GM19452 (cell line): ENCODE measurements at regions not wholly inside any gene's neighbourhood (a gene's known extent, or its start where the extent isn't known, plus 50 kb on each side); places are given as distances from the start of the nearest gene placed in this dataset.
"Not testable (repeated sequence)": the region's sequence is repeated elsewhere in the genome, so short reads cannot be mapped to it uniquely, and the experiment has no call there.

Experiments used
- ATAC-seq: cut with Tn5 transposase; IDR thresholded peaks from one replicate; pipeline ENCODE4 v1.9.1; 2021; ENCODE audit not compliant: unreplicated experiment

DNA sequence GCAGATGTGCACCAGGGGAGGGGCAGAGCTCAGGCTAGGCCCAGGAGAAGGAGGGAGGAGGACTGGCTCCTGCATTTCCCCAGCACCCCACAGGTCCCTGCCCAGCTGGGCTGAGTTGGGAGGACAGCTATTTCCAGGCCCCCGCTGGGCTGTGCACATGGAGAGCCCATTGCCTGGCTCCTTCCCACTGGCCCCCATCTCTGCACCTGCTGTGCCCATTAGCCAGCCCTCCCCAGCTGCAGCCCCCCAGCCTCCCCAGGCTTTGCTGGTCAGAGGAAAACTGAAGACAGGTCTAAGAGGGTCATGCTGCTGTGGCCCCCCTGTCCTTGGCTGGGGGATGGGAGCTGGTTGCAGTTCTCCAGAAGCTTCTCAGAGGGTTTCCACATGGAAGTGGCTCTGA, 81.8 kb upstream of the SHANK2 start:
- ATAC-seq, result no peak

DNA sequence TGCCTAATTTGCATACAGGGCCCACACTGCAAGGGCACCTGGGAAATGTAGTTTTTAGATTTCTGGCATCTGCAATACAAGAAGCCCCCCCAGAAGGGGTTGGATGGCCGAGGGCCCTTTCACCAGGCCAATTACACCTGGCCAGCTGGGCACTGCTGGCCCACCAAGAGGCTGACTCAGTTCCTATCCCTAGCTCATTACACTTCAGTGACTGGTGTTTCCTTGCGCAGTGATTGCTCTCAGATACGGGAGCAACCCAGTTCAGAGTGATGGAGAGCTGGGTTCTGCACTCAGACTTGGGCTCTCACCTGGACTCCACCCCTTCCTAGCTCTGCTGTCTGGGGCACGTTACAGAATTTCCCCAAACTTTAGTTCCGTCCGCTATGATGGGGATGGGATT, 81.1 kb upstream of the SHANK2 start:
- no peak for ATAC-seq

DNA sequence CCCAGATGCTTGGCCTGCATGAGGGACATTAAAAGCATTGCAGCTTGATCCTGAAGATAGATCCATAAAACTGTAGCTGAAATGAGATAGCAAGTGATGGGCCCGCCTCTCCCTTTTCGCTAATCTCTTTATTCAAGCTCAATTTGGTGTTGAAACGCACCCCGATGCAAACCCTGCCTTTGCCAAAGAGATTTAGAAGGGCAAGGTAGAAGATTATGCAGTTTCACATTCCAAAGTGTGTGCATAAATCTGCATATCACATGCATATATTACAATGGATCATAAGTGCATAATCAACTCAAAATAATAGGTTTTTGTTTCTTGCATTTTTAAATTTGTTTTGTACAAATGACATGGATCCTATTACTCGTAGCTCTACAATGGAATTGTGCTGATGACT, 80.1 kb upstream of the SHANK2 start:
- no peak for ATAC-seq

DNA sequence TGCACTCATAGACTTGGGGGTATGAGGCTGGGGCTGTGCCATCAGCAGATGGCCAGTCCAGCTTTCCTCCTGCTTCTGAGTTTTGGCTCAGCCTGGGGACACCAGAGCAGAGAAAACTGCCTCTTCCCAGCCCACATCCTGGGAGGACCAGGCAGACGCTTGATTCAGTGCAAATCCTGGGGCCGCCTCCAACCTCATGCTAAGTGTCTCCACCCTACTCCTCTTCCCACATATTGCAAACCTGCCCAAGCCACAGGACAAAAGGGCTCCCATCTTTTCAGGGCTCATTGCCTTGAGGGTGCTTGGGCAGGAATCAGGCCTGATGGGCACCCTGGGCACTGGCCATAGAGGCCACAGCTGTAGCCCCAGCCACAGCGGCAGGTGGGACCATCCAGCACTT, 79.7 kb upstream of the SHANK2 start:
- no peak for ATAC-seq

DNA sequence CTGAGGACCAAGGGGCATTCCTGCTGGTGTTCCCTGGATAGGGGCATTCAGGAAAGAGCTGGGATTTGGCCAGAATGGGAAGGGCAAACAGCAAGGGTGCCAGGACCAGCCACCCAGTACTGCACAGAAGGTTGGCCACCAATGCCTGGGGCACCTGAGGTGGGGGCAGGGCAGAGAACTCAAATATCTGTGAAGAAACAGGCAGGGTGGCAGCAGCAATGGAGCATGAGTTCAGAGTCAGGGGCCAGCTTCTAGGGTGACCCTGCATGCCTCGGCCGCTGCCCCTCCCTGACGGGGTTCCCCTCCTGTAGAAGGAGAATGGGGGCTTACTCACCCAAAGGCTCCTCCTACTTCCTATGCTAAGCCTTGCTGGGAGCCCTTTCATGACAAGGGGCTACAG, 79.3 kb upstream of the SHANK2 start:
- no peak for ATAC-seq

DNA sequence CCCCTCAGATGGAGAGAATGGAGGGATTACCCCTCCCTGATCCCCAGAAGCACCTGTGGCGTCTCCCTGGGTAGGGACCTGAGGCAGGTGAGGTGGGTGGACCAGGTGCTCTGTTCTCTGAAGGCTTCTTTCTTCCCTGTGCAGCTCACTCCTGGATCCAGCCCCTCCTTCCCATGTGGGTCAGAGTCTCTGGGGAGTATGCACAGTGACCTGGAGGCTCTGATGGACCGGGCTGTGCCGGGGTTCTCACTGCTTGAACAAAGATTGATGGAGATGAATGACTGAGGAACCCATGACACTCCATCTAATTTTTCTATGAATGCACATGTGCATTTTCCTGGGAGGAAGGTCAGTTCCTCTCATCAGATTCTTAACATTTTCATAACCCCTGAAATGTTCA, 78.6 kb upstream of the SHANK2 start:
- ATAC-seq, result no peak

DNA sequence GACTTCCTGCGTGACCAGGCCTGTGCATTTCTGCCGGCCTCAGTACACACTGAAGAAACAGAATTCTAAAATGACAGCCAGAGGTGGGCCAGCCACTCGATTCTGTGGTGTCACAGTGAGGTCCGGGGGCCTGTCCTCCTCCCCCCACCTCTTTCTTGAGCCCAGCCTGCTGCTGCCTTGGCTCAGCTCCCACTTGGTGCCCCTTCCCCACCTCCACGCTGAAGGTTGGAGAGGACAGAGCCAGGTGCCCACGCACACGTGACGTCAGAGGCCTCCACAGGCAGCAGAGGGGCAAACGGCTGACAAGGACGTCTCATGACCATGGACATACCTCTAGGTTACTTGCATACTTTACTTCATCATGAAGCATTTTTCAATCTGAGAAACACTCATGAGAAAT, 78.0 kb upstream of the SHANK2 start:
- no peak for ATAC-seq

DNA sequence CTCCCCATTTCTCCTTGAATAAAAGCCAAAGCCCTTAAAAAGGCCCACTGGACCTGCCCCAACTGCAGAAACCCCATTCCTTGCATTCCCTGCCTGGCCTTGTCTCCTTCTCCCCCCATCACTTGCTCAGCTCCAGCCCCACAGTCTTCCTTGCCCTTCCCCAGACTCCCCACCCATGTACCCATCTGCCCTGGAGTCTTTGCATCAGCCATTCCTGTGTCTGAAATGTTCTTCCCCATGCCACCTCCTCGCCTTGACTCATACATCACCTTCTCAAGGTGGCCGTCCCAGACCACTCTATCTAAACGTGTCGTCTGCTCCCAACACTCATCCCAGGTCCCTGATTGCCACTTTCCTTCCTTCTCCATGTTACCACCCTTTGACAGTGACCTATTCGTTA, 77.4 kb upstream of the SHANK2 start:
- no peak for ATAC-seq

DNA sequence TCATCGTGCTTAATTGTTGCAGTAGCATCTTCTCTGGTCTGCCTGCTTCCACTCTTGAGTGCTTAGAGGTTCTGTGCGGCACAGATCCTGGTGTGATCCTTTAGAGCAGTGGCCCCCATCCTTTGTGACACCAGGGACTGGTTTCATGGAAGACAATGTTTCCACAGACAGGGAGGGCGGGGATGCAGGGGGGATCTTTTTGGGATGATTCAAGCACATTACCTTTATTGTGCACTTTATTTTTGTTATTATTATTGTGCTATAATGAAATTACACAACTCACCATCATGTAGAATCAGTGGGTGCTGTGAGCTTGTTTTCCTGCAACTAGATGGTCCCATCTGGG, 76.8 kb upstream of the SHANK2 start:
- no peak for ATAC-seq

DNA sequence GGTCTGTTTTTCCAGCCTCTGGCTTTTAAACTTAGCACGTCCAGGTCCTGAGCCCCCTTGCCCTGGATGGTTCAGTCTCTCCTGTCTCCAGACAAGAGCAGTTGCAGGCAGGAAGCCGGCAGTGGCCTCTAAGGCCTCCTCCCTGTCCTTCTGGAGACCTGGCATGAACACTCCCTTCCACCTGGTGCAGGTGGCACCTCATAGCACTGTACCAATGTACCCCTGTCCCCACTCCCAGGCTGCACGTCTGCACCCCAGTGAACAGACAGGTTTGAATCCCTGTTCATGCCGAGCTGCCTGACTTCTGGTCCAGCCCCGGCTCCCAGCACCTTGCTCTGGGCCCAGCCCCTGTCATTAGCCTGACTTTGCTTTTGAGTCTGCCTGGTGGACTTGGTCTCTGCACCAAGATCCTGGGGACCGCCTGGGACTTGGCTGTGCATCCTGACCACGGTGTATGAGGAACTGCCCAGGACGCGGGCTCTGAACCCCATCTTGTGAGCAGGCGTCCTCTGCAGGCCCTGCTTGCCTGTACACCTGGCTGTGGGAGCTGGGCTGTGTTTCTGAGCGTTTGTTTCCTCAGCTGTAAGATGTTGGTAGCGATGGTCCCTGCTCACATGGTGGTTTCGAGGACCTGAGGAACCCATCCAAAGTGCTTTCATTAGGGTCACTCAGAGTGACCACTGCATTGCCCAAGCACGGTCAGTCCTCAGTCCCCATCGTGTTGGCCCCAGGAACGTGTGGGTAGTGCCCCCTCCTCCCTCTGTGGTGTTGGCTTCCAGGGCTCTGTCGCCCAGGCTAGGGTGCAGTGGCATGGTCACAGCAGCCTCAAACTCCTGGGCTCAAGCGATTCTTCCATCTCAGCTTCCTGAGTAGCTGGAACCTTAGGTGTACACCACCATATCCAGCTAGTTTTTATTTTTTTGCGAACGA, 75.0 kb upstream of the SHANK2 start:
- no peak for ATAC-seq

DNA sequence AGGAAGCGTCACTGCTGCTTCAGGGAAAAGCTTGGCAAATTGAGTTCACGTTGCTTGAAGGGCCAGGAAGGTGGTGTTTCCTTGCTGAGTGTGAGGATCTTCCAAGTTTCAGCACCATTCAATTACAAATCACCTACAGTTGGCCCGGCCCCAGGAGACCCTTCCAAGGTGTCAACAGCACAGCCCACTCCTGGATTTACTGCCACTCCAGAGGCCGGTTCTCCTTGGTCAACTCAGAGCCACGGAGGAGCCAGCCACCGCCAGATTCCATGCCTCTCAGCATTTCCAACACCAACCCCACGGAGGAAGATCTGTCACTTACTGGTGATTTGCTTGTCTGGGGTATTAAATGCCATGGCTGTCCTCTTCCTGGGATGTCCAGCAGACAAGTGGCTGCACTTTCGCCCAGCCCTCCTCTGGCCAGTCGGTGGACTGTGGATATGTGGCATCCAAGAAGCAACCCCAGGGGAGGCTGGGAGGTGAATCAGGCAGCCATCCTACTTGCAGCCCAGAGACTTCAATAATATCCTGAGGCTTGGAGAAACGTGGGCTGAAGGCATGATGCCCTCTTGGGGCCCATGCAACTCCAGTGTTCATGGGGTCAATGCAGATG, 74.1 kb upstream of the SHANK2 start:
- no peak for ATAC-seq

DNA sequence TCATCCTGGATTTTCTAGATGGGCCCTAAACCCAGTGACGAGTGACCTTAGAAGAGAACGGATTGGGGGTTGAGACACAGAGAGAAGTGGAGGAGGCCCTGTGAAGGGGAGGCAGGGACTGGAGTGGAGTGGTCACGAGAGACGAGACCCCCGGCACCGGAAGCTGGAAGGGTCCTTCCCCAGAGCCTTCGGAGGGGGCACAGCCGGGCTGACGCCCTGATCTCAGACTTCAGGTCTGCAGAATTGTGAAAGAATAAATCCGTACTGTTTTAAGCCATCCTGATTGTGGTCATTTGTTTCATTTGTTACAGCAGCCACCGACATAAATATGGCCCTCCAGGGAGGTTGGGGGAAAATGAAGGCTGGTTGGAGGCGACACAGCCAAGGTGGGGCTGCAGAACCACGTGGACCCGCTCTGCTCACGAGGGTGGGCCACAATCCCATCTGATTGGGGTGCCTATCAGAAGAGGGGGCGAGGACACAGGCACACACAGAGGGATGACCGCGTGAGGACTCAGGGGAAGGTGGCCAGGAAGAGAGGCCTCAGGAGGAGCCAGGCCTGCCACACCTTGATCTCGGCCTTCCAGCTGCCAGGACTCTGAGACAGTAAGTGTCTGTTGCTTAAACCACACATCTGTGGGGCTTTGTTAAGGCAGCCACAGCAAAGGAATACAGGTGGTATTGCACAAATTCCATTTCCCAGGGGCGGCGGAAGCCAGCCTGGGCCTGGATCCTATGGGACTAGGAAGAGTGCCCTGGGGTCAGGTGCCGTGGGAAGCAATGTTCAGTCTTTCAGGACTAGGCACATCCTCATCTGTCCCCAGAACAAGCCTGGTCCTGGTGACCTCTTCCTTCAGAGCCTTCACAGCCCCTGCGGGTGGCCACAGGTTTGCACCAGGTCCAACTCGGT, 73.3 kb upstream of the SHANK2 start:
- ATAC-seq, result no peak

DNA sequence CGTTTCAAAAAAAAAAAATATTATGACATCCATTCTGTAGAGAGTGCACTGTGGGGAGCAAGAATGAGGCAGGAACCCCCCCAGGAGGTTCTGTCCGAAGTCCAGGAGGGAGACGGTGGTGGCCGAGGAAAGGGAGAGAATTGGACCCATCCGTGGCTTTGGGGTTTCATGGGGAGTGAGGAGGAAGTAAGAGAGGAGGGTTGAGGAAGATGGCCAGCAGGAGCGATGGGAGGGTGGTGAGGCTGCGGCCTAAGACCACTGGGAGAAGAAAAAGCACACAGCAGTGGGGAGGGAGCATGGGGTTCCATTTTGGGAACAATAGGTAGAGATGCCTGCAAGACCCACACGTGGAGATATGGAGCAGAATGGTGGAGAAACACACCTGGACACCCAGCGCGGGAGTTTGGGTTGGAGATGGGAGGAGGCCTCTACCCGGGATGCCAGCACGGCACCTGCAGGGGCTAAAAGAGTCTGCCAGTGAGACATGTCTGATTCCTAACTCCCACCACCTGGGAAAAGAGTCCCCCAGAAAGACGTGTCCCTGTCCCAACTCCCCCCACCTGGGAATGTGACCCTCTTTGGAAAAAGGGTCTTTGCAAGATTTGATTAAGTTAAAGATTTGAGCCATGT, 72.5 kb upstream of the SHANK2 start:
- ATAC-seq, result no peak

DNA sequence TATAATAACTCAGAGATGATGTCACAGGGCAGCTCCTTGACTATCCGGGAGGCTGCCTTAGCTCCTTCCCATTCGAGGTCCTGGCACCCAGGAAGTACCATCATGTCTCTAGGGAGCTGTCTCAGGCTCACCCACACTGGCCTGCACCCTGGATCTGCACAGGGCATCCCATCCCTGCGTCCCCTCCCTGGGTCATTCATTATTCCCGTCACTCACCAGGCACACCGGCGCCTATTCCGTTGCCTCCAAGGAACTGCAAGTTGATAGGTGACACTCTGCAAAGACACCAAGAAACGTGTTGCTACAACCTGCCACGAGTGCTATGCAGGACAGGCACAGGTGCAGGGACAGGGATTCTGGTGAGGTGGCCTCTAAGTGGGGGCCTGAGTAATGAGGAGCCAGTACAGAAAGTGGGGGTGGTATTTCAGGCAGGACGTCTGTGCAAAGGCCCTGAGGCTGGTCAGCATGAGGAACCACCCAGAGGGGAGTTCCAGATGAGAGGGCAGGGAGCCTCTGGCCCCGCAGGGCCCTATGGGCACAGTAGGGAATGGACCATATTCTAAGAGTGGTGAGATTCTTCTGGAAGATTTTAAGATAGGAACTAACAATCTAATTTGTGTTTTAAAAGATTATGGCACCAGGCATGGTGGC, 71.6 kb upstream of the SHANK2 start:
- no peak for ATAC-seq

DNA sequence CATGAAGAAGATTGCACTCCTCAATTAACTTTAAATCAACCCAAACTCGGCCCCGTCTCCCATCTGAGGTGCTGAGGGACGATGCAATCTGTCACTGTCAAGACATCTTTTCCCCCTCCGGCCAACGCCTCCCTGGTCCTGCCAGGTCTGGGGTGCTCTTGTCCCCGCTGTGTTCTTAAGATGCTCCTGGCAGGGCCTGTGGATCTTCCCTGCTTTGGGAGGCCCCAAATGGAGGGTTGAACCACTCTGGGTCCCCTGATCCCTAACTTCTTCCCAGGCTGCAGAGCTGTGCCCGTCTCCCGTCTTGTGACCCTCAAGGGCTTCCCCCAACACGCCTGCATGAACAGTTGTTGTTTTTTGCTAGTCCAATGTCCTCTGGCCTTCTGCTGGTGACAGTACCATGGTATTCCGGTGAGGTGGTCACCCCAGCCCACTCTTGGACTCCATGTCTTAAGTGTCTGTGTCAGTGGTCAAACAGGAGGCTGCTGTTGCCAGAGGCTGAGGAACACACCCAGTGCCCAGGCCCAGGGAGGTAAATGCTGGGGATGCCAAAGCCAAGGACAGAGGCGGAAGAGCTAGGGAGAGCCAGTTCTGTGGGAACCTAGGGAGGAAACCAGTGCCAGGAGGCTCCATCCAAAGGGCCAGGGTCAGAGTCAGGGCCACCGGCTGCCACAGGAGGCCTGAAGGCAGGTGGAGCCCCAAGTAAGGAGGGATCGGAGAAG, 70.6 kb upstream of the SHANK2 start:
- no peak for ATAC-seq

DNA sequence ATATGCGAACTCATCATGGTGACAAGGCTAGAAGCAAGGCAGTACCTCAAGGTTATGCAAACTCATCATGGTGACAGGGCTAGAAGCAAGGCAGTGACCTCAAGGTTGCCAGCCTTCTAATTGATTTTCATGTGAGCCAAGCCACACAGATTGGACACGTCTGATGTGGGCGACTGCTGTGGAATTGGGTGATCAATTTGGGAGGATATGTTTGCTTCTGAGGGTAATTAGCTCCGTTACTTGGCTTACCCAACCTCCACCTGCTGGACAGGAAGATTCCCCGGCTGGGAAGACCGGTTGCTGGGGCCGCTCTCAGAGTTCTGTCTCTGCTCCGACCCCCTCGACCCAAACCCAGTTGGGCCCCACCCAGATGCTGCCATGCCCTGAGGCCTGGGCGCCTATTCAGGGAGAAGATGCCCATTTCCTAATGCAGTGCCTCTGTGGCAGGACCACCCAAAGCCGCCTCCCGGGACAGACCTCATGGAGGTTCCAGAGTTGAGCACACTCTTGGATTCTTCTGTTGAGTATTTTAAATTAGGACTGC, 69.9 kb upstream of the SHANK2 start:
- ATAC-seq, result no peak

DNA sequence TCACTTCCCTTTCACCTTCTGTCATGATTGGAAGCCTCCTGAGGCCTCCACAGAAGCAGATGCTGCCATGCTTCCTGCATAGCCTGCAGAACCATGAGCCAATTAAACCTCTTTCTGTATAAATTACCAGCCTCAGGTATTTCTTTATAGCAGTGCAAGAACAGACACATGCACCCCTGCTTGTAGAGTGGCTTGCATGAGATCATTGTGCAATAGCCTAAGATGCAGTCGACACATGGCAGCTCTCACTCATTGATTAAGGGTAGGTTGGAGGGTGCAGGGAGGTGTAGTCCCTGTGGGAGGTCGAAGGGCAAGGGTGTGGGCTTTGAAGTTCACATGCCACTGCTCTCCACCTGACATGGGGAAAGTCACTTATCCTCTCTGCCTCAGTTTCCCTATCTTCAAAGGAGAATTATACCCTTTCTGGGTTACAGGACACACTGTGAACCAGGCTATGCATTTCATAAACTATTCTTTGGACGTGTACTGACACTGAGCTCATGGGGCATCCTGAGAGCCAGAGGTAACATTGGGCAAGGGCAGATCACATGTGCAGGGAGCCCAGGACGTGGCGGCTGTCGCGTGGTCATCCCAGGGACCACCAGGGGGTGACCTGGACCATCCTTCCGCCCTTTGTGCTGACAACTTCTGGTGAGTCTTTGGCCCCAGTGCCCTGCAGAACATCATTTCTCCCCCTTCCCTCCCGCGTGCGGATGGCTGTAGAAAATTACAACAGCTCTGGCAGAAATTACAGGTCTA, 69.2 kb upstream of the SHANK2 start:
- no peak for ATAC-seq

DNA sequence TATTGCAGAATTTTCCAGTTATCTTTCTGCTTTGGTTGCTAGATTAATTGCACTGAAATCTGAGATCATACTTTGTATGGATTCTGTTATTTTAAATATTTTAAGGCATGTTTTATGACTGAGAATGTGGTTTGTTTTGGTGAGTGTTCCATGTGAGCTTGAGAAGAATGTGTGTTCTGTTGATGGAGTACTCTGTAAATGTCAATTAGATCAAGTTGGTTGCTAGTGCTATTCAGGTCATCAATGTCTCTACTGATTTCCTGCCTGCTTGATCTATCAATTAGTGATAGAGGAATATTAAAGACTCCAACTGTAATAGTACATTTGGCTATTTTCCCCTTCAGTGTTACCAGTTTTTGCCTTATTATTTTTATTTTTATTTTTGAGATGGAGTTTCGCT, 64.3 kb upstream of the SHANK2 start:
- no peak for ATAC-seq

DNA sequence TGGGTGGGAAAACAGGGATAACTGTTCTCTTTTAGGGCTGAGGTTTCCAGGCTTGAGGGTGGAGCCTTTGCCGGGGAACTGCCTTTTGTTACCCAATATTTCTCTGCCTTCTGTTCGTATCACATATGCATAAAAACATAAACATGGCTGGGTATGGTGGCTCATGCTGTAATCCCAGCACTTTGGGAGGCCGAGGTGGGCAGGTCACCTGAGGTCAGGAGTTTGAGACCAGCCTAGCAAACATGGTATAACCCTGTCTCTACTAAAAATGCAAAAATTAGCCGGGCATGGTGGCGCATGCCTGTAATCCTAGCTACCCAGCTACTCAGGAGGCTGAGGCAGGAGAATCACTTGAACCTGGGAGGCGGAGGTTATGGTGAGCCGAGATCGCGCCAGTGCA, 60.2 kb upstream of the SHANK2 start:
- ATAC-seq, result not testable (repeated sequence)
